HG03108 (cell line): ENCODE measurements at regions not wholly inside any gene's neighbourhood (a gene's known extent, or its start where the extent isn't known, plus 50 kb on each side); places are given as distances from the start of the nearest gene placed in this dataset.

ENCODE experiments used
- ATAC-seq: cut with Tn5 transposase; IDR thresholded peaks from one replicate; pipeline ENCODE4 v1.9.1; 2021; ENCODE audit warnings: moderate library complexity; ENCODE audit not compliant: unreplicated experiment

DNA sequence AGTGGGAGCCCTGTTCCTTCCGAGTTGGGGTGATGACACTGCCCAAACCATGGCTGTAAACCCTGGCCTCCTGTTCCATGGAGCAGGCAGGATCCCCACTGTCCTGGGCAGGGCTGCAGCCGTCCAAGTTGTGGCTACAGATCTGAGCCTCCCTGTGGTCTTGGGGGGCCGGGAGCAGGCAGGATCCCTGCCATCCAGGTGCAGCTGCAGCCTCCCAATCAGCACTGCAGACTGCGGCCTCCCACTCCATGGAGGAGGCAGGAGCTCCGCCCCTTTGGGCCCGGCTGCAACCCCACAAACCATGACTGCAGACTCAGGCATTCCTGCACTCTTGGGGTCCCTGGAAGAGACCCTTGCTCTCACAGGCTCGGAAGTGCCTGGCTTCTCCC, 872.1 kb upstream of the GJE1 start:
- ATAC-seq = no peak

- ATAC-seq = no peak
Observed at GRCh38 chr6:141259807-141260206, 872.9 kb upstream of the GJE1 start.

DNA sequence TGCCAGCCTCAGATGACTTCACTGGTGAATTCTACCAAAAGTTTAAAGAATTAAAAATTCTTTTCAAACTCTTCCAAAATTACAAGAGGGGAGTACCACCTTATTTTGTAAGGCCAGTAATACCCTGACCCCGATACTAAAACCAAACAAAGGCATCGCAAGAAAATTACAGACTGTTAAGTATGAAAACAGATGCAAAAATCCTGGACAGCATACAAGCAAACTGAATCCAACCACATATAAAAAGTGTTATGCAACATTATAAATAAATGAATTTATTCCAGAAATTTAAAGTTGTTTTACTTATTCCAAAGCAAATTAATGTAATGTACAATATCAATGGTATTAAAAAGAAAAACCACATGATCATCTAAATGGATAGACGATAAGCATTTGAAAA, 873.6 kb upstream of the GJE1 start:
- no peak for ATAC-seq

- ATAC-seq = no peak
Observed at GRCh38 chr6:141258516-141258915, 874.2 kb upstream of the GJE1 start.

DNA sequence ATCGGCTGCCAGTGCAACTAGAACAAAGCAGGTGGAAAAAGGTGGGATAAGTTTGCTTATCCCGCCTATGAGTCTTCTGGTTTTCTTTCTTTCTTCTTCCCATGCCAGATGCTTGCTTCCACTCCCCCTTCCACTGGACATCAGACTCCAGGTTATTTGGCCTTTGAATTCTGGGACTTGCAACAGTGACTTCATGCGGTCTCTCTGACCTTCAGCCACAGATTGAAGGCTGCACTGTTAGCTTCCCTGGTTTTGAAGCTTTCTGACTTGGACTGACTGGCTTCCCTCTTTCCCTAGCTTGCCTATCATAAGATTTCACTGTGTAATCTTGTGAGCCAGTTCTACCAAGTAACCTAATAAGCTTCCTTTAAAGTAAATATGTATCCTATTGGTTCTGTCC, 878.4 kb upstream of the GJE1 start:
- ATAC-seq = no peak

DNA sequence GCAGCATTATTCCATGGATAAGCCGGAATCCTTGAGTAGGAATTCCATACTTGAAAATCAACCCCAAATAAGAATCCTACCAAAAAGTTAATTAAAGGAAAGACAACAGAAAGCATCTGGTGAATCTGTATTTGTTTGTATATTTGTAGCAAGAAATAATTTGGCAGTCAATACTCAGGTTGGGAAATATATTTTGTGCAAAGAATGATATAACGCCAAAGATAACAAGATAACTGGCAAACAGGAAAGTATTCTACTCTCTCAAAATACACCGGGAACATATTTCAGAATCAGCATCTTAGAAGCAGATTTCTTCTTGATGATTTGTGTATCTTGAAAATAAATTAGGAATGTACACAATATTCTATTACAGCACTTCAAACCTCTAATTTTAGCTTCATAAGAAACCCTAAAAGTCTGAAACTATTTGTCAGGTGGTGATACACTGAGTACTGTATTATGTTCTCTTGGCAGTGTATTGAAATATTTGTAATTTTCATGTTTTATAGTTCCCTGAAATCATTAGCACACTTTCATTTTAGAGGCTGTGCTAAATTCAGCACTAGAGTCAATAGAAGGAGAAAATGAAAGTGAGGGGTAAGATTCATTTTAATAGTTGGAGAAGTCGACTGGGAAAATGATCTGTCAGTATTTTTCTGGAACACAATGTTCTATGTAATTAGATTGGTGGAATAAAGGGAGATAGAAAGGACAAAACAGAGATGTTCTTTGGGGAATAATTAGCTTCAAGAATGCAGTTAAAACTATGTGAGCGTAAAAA, 879.7 kb upstream of the GJE1 start:
- no peak for ATAC-seq

GRCh38 chr6:141251286-141251685, 881.4 kb upstream of the GJE1 start:
- ATAC-seq = no peak

GRCh38 chr6:141248021-141248799, 884.5 kb upstream of the GJE1 start:
- ATAC-seq = no peak

GRCh38 chr6:141244366-141244765, 888.4 kb upstream of the GJE1 start:
- ATAC-seq = no peak

GRCh38 chr6:141242957-141243356, 889.8 kb upstream of the GJE1 start:
- no peak for ATAC-seq

DNA sequence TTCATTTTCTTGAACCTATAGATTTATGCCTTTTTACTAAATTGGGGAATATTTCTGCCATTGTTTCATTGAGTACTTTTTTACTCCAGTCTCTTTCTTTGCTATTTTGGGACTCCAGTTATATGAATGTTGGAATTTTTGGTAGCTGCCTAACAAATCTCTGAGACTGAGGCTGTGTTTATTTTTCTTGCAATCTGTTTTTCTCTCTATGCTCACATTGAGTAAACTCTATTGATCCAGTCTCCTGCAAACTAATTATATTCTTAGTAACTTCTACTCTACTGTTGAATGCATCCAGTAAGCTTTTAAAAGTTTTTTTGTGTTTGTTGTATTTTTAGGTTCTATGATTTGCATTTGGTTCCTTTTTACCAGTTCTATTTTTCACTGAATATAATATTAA, 903.4 kb upstream of the GJE1 start:
- ATAC-seq = no peak

GRCh38 chr6:141218583-141218982, 914.1 kb upstream of the GJE1 start:
- no peak for ATAC-seq

GRCh38 chr6:141216726-141217125, 916.0 kb upstream of the GJE1 start:
- ATAC-seq = no peak

DNA sequence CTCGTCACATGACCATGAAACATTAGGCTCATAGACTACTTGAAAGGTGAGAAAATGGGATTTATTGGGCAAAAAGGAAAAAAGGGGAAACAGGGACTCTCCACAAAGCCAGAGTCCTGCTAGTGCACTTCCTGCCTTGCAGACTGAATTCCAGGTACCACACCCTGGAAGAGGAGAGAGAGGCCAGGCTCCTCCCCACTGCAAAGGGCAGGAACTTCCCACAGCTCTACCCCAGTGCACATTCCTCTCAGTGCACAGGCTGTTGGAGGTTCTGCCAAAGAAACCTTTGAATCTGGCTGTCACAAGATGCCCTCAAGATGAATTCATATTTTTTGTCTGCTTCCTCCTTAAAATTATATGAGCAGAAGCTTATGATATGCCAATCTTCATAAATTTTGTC, 920.4 kb upstream of the GJE1 start:
- no peak for ATAC-seq

- ATAC-seq = no peak
Observed at GRCh38 chr6:141211845-141212244, 920.9 kb upstream of the GJE1 start.

- ATAC-seq = no peak
Observed at GRCh38 chr6:141210901-141211300, 921.8 kb upstream of the GJE1 start.

DNA sequence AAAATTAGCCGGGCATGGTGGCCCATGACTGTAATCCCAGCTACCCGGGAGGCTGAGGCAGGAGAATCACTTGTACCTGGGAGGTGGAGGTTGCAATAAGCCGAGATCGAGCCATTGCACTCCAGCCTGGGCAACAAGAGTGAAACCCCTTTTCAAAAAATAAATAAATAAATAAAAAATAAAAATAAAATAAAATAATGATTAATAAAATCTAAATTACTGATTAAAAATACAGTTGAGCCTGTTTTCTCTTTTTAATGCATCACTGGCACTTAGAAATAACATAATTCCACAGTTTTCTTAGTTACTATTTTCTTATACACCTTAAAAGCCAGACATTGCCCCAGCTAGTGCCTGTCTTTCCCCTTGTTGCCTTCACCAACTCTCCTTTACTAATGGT, 922.8 kb upstream of the GJE1 start:
- ATAC-seq = no peak

DNA sequence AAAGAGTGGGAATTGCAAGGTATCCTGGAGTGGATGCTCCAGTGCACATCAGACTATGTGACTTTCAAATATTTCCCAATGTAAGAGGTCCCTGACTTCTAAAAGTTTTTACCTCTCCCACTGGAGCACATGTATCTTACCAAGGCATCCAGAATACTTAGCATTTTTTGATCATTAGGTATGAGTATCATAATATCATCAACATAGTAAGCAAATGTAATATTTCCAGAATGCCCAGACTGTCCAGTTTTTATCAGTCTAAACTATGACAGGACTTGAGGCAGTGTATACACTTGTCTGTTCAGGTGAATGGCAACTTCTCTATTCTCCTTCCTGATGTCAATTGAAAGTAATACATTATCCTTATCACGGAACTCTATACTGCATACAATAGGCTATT, 924.6 kb upstream of the GJE1 start:
- ATAC-seq = no peak

GRCh38 chr6:141203902-141204575, 928.7 kb upstream of the GJE1 start:
- no peak for ATAC-seq

DNA sequence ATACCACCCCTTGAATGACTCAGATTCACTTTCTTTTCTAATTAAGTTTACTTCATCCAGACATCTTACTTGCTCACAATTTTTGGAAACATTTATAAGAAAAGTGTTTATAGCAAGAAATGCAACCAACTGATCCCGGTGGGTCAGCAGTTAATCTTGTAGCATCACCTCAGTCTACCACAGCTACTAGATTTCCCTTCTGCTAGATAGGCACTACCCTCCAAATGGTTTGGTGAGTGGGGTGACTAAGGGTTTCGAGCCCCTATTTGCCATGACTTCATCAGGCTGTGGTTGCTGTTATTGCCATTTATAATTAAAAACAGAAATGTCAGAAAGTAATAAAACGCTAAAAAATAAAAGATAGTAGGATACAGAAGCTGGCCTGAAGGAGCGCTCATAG, 930.1 kb upstream of the GJE1 start:
- no peak for ATAC-seq

GRCh38 chr6:141199074-141199473, 933.7 kb upstream of the GJE1 start:
- no peak for ATAC-seq

GRCh38 chr6:141195251-141195832, 937.4 kb upstream of the GJE1 start:
- ATAC-seq = no peak
